PC-9 (cell line): ENCODE measurements at regions not wholly inside any gene's neighbourhood (a gene's known extent, or its start where the extent isn't known, plus 50 kb on each side); places are given as distances from the start of the nearest gene placed in this dataset.

ENCODE experiments used
- EZH2 ChIP-seq: fragments of 200-600 bp; sonication (generic); IDR thresholded peaks from 2 replicates; pipeline ENCODE4 v1.8.0; 2017; ENCODE audit warnings: antibody characterized with exemption, low read depth
- TF ChIP-seq, protein P1 (sequence below): fragments of 200-600 bp; sonication (generic); conservative IDR thresholded peaks from 2 replicates; pipeline ENCODE4 v1.6.1; 2017; ENCODE audit warnings: mixed run types, antibody characterized with exemption, mild to moderate bottlenecking, moderate library complexity

DNA sequence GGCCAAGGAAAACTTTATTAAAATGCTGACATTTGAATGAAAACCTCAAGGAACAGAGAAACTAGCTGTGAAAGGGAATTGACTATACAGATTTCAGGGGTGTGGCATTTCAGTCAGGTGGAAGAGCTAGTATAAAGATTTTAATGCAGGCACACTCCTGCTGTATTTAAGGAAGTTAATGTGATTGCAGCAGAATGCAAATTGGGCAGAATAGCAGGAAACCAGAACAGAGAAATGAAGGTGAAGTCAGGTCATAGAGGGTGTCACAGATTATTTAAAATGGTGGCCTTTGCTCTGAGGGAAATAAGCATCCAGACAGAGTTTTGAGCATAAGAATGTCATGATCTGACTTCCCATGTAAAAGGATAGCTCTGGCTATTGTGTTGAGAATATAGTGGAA lies 898.1 kb upstream of the WWC1 start:
- TF ChIP-seq, protein P1, sequence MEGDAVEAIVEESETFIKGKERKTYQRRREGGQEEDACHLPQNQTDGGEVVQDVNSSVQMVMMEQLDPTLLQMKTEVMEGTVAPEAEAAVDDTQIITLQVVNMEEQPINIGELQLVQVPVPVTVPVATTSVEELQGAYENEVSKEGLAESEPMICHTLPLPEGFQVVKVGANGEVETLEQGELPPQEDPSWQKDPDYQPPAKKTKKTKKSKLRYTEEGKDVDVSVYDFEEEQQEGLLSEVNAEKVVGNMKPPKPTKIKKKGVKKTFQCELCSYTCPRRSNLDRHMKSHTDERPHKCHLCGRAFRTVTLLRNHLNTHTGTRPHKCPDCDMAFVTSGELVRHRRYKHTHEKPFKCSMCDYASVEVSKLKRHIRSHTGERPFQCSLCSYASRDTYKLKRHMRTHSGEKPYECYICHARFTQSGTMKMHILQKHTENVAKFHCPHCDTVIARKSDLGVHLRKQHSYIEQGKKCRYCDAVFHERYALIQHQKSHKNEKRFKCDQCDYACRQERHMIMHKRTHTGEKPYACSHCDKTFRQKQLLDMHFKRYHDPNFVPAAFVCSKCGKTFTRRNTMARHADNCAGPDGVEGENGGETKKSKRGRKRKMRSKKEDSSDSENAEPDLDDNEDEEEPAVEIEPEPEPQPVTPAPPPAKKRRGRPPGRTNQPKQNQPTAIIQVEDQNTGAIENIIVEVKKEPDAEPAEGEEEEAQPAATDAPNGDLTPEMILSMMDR, result no peak
- TF ChIP-seq EZH2, result no peak
